Right ventricle myocardium inferior (tissue), 1 donor: ENCODE measurements at regions not wholly inside any gene's neighbourhood (a gene's known extent, or its start where the extent isn't known, plus 50 kb on each side); places are given as distances from the start of the nearest gene placed in this dataset.

Experiments
- ATAC-seq: fragments of 200-7000 bp; cut with Tn5 transposase; one replicate; pipeline ENCODE4 v1.9.1; 2020; ENCODE audit warnings: mild to moderate bottlenecking, moderate library complexity
- DNase-seq: peaks from one replicate; pipeline ENCODE4 v3.0.0; 2021; ENCODE audit errors: missing footprints
- intact Hi-C: fragments of 100-400 bp; cut with DNase I; formaldehyde crosslinking; loops from one replicate; pipeline ENCODE4 v1.11.0; 2022
- donor health status: DM: no; HTN: yes; CAD: no; lungs with severe emphysema.

DNA sequence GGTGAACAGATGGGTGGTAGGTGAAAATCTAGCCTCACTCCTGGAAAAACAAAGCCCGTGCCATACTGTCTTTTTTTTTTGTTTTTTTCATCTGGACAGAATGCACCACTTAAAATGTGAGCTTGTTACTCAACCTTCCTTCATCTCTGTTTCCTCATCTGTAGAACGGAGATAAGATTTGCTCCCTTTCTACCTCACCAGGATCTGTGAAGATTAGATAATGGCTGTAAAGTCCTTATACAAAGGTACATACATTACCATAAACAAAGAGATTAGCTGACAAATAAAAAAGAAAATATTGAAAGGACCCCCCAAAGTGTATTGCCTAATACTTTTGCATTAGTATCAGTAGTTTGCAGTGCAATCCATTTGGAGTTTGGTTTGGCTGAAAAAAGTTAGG is 75.4 kb upstream of the ZEB2 start:
- intact Hi-C loops = no loop called here
- DNase-seq (no peak), ATAC-seq (no peak)

DNA sequence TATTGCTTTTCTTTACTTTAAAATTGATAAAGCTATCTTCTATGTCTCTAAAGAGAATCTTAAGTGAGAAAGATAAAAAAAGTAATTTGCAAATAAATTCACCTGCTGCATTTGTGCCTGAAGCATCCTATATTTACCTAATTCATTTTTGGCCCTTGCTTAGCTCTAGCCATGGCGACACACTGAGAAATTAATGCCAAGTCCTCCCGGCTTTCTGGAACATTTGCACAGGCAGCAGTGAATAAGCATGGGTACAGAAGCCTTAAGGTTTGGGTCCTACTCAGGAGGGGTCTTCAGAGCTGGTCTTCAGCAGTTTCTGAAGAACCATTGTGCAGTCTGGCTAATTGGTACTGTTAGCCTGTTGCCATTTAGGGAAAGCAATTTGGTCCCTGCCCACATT is 73.9 kb upstream of the ZEB2 start:
- ATAC-seq (no peak), DNase-seq (no peak)
- intact Hi-C loops = no loop called here

DNA sequence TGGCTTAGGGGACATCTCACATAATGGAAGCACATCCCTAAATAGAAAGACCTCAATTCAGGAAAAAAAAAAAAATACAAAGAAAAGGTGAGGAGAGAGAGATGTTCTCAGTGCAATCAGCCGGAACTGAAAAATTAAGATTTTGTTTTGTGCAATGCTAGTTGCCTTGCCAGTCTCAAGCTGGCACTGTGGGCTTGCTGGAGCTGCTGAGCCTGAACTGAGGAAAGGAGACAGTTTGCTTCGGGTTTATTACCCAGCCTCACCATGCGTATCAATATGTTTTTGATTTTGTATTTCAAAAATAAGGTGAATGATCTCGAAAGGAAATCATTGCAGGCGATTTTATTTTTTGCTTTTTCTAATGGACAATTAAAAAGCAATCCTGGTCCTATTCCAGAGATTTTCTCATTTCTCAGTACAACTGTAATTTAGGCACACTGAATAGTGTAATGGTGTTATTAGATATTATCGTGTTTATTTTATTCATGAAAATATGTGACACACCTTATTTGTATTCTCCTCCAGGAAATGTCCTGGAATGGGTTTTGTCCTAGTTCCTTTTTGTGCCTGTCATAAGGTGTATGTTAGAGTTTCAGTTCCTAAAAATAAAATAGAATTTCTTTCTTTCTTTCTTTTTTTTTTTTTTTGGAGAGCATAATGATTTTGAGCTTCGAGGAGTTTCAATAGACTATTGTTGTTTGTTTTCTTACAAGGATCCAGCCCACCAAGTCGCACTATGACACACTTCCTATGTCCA is 72.8 kb upstream of the ZEB2 start:
- no peak for ATAC-seq
- no peak for DNase-seq
- intact Hi-C loops = no loop called here

DNA sequence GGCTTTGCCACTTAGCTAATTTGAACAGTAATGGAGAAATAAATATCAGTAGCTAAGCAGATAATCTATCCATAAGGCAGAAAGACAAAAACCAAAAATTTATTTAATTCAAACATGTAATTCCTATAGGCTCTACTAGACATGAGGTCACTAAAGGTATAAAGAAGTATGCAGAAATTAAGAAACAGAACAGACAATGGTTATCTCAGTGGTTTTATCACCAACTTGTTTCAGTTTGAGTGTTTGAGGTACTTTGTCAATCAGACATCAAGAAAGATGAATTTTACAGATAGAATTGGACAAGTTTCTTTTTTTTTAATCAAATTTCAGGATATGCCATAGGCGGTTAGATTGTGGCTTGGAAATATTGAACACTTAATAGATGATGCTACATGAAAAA is 67.4 kb upstream of the ZEB2 start:
- intact Hi-C loops = no loop called here
- no peak for ATAC-seq
- no peak for DNase-seq

DNA sequence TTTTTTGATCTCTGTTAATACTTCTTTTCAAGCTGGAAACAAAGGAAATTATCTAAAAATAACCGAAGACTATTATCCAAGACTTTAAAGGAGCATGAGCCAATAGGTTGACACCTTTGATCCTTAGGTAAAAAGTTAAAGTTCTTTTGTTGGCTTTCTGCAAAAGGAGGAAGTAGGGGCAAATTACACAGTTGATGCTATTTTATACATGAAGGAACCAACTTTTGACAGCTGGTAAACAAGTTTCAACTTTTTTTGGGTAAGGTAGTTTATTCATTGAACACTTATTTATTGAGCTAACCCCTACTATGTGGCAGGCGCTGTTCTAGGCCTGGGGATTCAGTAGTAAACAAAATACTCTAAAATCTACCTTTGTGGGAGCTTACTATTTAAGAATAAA is 66.6 kb upstream of the ZEB2 start:
- DNase-seq = no peak
- ATAC-seq = no peak

DNA sequence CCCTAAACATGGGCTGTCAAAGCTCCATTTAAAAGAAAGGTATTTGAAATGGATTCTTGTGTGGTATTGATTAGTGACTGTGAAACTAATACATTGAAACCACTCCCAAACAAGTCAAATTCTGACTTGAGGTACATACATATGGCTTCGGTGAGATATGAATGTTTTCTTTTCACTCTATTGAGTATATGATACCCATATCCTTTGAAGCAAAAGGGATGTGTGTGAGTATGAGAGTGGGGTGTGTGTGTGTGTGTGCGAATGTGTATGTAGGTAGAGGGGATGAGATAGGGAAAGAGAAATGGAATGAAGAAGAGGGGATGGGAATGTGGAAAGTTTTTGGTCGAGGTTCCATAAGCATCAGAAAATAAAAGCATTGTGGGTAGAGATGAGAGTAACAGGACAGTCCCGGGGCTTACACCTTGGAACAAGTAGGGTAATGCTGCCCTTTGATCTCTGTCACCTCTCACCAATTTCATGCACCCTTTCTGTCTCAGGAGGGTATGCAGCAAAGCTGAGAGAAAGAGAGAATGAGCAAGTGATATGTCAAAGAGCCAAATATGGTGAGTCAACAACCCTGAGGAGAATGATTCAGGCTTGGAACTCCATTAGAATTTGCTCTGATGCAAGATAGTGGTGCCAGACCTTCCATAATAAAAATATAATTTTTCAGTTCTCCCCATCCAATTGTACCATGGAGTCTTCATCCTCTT is 64.0 kb upstream of the ZEB2 start:
- DNase-seq = no peak

More for the DNA sequence above, 66.6 kb upstream of the ZEB2 start:
- intact Hi-C loops = no loop called here

DNA sequence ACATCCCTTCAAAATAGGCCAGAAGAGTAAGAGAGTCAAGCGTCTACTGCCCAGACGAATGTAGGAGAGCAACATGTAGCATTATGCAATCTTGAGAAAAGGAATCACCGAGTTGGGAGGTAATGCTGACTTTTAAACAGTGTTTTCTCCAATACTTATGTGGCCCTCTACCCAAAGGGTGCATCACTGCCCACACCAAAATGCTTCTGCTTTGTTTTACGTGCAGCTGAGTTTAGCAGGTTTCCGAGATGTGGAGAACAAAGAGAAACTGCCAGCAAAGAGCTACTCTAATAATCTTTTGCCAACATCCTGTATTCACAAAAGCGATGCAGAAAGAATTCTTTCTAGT is 63.4 kb upstream of the ZEB2 start:
- DNase-seq = no peak
- intact Hi-C loops = no loop called here
- no peak for ATAC-seq

More for the DNA sequence above, 64.0 kb upstream of the ZEB2 start:
- intact Hi-C loops = no loop called here
- peak; percentile 82 for ATAC-seq

DNA sequence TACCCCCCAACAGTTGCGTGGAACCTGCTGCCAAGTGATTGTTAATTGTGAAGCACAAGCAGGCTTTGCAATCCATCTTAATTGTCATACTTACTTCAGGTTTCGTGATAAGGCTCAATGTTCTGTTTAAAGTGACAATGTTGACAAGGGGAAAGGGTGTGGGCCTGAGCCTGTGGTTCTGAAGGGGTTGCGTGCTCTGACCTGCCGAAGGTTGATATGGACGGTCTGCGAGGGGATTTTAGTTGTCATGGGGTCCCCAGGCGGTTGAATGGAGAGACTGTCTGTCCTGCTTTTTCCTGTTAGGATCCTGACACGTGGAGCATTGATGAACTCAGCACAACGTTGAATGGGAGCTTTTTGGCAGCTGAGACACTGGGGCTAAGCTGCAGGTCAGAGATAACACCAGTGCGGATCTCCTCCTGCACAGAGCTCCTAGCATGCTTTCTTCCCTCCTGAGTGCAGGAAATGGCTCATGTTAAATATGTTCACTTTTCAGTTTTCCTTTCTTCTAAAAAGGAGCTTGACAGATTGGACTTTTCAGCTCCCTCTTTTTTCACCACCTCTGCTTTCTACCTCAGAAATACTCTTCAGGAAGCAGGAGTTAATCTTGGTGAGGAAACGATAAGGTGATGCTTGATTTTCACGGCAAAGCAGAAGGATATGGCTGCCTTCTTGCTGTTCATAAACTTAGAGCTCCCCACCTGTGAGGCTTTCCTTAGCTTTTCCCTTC is 62.9 kb upstream of the ZEB2 start:
- DNase-seq (no peak), ATAC-seq (no peak)
- intact Hi-C loops = no loop called here

DNA sequence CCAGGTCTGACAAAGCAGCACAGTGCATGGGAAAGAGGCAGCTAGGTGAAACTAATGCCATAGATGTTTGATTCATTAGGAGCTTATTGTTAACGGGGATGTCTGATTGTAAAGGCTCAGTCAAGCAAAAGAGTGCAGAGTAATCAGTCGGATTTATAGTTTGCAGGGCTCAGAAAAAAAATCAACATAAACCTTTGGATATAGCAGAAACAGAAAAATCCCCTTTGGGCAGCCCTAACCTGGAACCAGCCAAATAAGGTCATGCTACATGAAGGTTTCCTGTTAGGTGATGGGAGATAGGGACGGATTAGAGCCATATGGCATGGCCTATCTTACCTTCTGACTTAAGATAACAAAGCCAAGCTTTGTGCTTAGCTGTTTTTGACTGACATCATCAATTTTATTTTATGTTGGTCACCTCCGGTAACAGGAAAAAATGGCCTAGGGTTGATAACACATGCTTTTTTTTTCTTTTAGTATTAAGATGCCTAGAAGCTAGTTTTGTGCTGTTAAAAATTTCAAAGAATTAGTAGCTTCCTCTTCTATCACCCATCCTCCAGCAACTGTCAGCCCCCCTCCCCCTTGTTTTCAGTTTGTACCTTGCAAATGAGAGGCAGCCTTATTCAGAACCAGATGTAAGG is 60.7 kb upstream of the ZEB2 start:
- no peak for ATAC-seq
- intact Hi-C loops = no loop called here
- DNase-seq = no peak

DNA sequence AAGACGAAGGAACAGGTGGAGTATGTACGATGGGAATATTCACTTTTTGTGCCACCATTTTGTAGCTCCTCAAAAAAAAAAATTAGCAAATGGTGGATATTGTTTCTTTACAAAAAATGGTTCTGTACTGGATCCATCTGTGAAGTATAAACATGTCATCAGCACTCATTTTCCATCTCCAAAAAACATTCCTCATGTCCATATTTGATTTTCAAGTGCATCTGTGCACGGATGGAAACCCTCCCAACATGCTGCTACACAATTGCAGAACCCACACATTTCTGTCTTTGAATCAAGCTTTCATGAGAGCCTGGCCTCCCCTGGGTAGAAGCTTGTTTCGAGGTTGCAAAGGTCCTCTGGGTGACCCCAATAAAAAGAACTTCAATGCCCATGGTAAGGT is 59.6 kb upstream of the ZEB2 start:
- DNase-seq (no peak), ATAC-seq (no peak)
- intact Hi-C loops = no loop called here

DNA sequence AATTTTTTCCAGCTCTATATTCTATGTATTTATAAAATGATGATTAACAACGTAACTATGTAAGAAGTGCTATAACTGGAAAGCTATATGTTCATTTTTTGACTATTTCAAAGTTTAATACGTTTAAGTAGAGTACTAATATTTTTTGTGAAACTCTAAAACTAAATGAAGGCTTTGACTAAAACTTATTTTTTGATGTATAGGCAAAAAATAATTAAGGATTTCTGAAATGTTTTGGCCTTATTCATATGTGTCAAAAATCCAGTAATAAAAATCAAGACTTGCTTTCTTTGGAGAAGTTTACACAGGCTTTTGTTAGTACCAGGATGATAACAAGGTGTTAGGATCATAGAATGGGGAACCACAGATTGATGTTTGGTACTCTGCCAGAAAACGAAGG is 58.2 kb upstream of the ZEB2 start:
- DNase-seq (no peak), ATAC-seq (no peak)
- intact Hi-C loops = no loop called here

DNA sequence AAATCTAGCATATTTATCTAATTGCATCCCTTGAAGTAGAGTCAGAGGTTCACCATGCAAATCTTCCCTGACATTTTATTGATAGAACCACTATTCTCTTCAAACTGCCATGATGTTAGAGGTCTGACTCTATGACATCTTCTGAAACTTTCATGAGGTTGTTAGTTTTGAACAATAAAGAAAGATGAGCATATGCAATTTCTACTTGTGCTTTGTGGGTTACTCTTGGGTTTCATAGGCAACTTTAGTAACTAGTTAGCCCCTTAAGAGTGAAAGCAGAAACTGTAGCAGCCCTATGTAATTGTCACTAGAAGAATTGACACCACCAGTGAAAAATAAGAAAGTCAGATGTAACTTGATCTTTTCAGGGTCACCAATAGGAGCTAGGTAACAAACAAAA is 53.1 kb upstream of the ZEB2 start:
- DNase-seq (no peak), ATAC-seq (no peak)
- intact Hi-C loops = no loop called here

DNA sequence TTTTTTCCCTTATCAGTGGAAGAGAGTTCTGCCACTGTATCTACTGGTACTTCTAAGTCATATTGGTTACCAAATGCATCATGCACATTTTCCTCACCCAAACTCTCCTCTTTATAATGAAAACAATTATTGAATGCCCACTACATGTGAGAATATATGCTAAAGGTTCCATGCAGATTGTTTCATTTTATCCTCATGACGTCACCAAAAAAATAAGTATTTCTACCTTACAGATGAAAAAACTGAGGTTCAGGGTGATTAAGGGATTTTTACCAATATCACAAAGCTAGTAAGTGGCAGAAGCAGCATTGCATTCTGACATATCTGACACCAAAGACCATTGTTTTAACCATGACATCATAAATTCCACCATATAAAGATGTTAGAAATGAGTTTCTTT is 51.9 kb upstream of the ZEB2 start:
- no peak for ATAC-seq
- intact Hi-C loops = no loop called here
- no peak for DNase-seq

DNA sequence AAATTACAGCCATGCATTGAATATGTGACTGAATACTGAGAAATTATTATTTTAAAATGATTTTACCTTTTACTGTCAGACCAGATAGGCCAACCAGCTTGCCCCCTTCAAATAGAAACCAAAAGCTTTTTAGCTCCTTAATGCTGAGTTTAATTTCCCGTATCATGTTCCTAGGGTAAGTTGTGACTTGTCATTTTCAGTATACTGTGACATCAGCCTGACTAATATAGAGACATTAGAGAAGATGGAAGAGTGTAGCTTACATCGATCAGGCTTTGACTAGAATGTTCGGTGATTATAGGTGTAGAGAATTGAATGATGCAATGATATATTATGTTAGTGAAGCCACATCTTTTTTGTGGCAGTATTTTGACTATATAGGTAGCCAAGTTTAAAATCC is 50.6 kb upstream of the ZEB2 start:
- no peak for ATAC-seq
- DNase-seq = no peak
- intact Hi-C loops = no loop called here
